ENCODE measurements at regions not wholly inside any gene's neighbourhood (a gene's known extent, or its start where the extent isn't known, plus 50 kb on each side); places are given as distances from the start of the nearest gene placed in this dataset.

GRCh38 chr7:17600340-17600752 is 301.9 kb downstream of the AHR start:
- no peak overlapping the region for H3K4me2 ChIP-seq (ENCODE audit: low read length)
- no TSS peak for BruUV-seq (replicated peaks)
- H3K9me3 ChIP-seq (ENCODE audit: control insufficient read depth in 1 of 2, insufficient read depth in 1 of 2, low read depth in 1 of 2, low read length in 2 of 2), result no peaks in the 10 kb centered on the region
- intact Hi-C loops (cut with micrococcal nuclease), result no loop called here
- no peaks in the 10 kb centered on the region for H3K36me3 ChIP-seq (ENCODE audit: control insufficient read depth in 1 of 2, insufficient read depth in 2 of 2, low read length in 2 of 2)
- H4K20me1 ChIP-seq (ENCODE audit: insufficient read depth), result no peaks in the 10 kb centered on the region
- no peaks in the 10 kb centered on the region for H3K79me2 ChIP-seq (ENCODE audit: insufficient read depth, low read length)
- no peak overlapping the region for H2AFZ ChIP-seq (ENCODE audit: low read depth, low read length, poor library complexity, severe bottlenecking)
- H3K9ac ChIP-seq (ENCODE audit: low read length), result no peak overlapping the region
- TF ChIP-seq FOSL1 (IDR thresholded peaks at IDR 0.05; ENCODE audit: low read depth) (0 out of 2 replicates have a peak, but pooled peaks have one; percentile 16), EZH2phosphoT487 (IDR thresholded peaks at IDR 0.05; ENCODE audit: borderline replicate concordance) (no peak), POLR2AphosphoS5 (IDR thresholded peaks at IDR 0.05; ENCODE audit: low read depth, low read length) (no peak), TCF7L2 (IDR thresholded peaks at IDR 0.05; ENCODE audit: borderline replicate concordance, extremely low read depth, insufficient read depth, insufficient read length) (peak; percentile 22)
- ChIA-PET RAD21 (ENCODE audit: low non-redundant PET in 1 of 2, low total read pairs in 2 of 2, uncharacterized antibody in 2 of 2, unreplicated experiment in 2 of 2) (no interaction called here), CTCF (interaction anchor here (0.6 kb wide), 1 partner anchor 150 kb away, joined by 3 read pairs; no protein-coding TSS in a partner anchor), POLR2A (no interaction called here)
- no peak overlapping the region for H3K4me3 ChIP-seq (replicated peaks in 1 of 2; ENCODE audit: low read depth in 1 of 2, low read length in 2 of 2)
- no peaks in the 10 kb centered on the region for H3K27me3 ChIP-seq (ENCODE audit: insufficient read depth, low read length)
- no peaks in the 10 kb centered on the region for H3K9me2 ChIP-seq (ENCODE audit: insufficient read depth)
- H3K27ac ChIP-seq (ENCODE audit: low read depth, low read length), result no peak overlapping the region
- ATAC-seq (no peak), DNase-seq (ENCODE audit: low read depth, low spot score) (no peak)
- H3K4me1 ChIP-seq (ENCODE audit: control insufficient read depth in 1 of 2, insufficient read depth in 2 of 2, low read length in 2 of 2), result 0 out of 4 replicates have a peak, but pooled peaks cover 0 to 3% of the 10 kb centered on the region in 2 experiments

GRCh38 chr7:17601921-17602320 is 303.5 kb downstream of the AHR start:
- Histone ChIP-seq H3K36me3 (ENCODE audit: control insufficient read depth in 1 of 2, insufficient read depth in 2 of 2, low read length in 2 of 2) (no peaks in the 10 kb centered on the region), H3K9me2 (ENCODE audit: insufficient read depth) (no peaks in the 10 kb centered on the region), H3K27ac (ENCODE audit: low read depth, low read length) (no peak overlapping the region), H3K4me2 (ENCODE audit: low read length) (no peak overlapping the region), H3K9ac (ENCODE audit: low read length) (no peak overlapping the region), H3K4me1 (ENCODE audit: control insufficient read depth in 1 of 2, insufficient read depth in 2 of 2, low read length in 2 of 2) (0 out of 4 replicates have a peak, but pooled peaks cover 0 to 3% of the 10 kb centered on the region in 2 experiments), H2AFZ (ENCODE audit: low read depth, low read length, poor library complexity, severe bottlenecking) (no peak overlapping the region), H3K9me3 (ENCODE audit: control insufficient read depth in 1 of 2, insufficient read depth in 1 of 2, low read depth in 1 of 2, low read length in 2 of 2) (no peaks in the 10 kb centered on the region), H3K4me3 (replicated peaks in 1 of 2; ENCODE audit: low read depth in 1 of 2, low read length in 2 of 2) (no peak overlapping the region), H3K27me3 (ENCODE audit: insufficient read depth, low read length) (no peaks in the 10 kb centered on the region), H4K20me1 (ENCODE audit: insufficient read depth) (no peaks in the 10 kb centered on the region), H3K79me2 (ENCODE audit: insufficient read depth, low read length) (no peaks in the 10 kb centered on the region)
- no peak for TF ChIP-seq CEBPB (IDR thresholded peaks at IDR 0.05; ENCODE audit: low read depth)
- TF ChIP-seq SP1 (IDR thresholded peaks at IDR 0.05; ENCODE audit: low read depth), result no peak
- no peak for TF ChIP-seq EZH2 (IDR thresholded peaks at IDR 0.05)
- no peak for TF ChIP-seq CTCF (IDR thresholded peaks at IDR 0.05 in 2 of 3, conservative IDR thresholded peaks at IDR 0.05 in 1 of 3; ENCODE audit: borderline replicate concordance in 1 of 3, insufficient read depth in 1 of 3, low read depth in 2 of 3, low read length in 2 of 3)
- POLR2A ChIA-PET, result no interaction called here
- RAD21 ChIA-PET (ENCODE audit: low non-redundant PET in 1 of 2, low total read pairs in 2 of 2, uncharacterized antibody in 2 of 2, unreplicated experiment in 2 of 2), result no interaction called here
- CTCF ChIA-PET, result no interaction called here
- no peak for DNase-seq (ENCODE audit: low read depth, low spot score)
- BruUV-seq (replicated peaks), result no TSS peak
- ATAC-seq, result no peak
- intact Hi-C loops (cut with micrococcal nuclease), result no loop called here
